Upper lobe of left lung (tissue), 6 donors: ENCODE measurements at regions not wholly inside any gene's neighbourhood (a gene's known extent, or its start where the extent isn't known, plus 50 kb on each side); places are given as distances from the start of the nearest gene placed in this dataset.

Experiments used
- ATAC-seq, 2 donors: fragments of 200-7000 bp; cut with Tn5 transposase; one replicate each; pipeline ENCODE4 v1.9.1; 2022; ENCODE audit warnings: mild to moderate bottlenecking in 2 of 2, moderate library complexity in 2 of 2; ENCODE audit not compliant: low FRiP score in 2 of 2
- DNase-seq, 2 donors: peaks; one replicate each; pipeline ENCODE4 v3.0.0-alpha.2; 2019 to 2020
- H3K27ac ChIP-seq, 4 donors: fragments of 200-600 bp; sonication (generic); one replicate each; pipeline ENCODE4 v1.5.1; 2016 to 2019
- H3K27me3 ChIP-seq, 4 donors: fragments of 200-600 bp; sonication (generic); one replicate each; pipeline ENCODE4 v1.5.1; 2017 to 2019
- H3K36me3 ChIP-seq, 4 donors: fragments of 200-600 bp; sonication (generic); one replicate each; pipeline ENCODE4 v1.5.1; 2016 to 2019
- H3K4me1 ChIP-seq, 4 donors: fragments of 200-600 bp; sonication (generic); one replicate each; pipeline ENCODE4 v1.5.1; 2018 to 2019
- H3K4me3 ChIP-seq, 4 donors: fragments of 200-600 bp; sonication (generic); one replicate each; pipeline ENCODE4 v1.5.1; 2017 to 2019; ENCODE audit warnings: mild to moderate bottlenecking in 2 of 4, moderate library complexity in 1 of 4
- H3K9me3 ChIP-seq, 4 donors: fragments of 200-600 bp; sonication (generic); one replicate each; pipeline ENCODE4 v1.5.1; 2018 to 2019
- CTCF ChIP-seq, 6 experiments: fragments of 450-650 bp in 4 of 6; fragments of 200-600 bp in 2 of 6; sonication (generic) in 2 of 6; IDR thresholded peaks; one replicate each; pipeline ENCODE4 v1.5.1; 2016 to 2019; ENCODE audit warnings: antibody characterized with exemption in 6 of 6
- EP300 ChIP-seq, 4 donors: sonication (generic); formaldehyde crosslinking; IDR thresholded peaks; one replicate each; pipeline ENCODE4 v1.5.1; 2017; ENCODE audit warnings: antibody characterized with exemption in 4 of 4, control low read depth in 2 of 4
- POLR2A ChIP-seq, 4 donors: fragments of 450-650 bp; IDR thresholded peaks; one replicate each; pipeline ENCODE4 v1.5.1; 2016 to 2017; ENCODE audit warnings: antibody characterized with exemption in 4 of 4, mild to moderate bottlenecking in 2 of 4
- POLR2AphosphoS5 ChIP-seq, 2 donors: sonication (generic); formaldehyde crosslinking; IDR thresholded peaks; one replicate each; pipeline ENCODE4 v1.5.1; 2017; ENCODE audit warnings: antibody characterized with exemption in 2 of 2
- WGBS, 2 donors: methylation state at CpG; one replicate each; pipeline ENCODE4 v1.1.5; 2017 to 2018; 5-methylcytosine and 5-hydroxymethylcytosine counted together
- donor health status: DM: no; HTN: no; CAD: no; lungs with moderate emphysema.
- donor health status: DM: no; HTN: yes; CAD: no; lungs with severe emphysema.

- no peak for DNase-seq
- Histone ChIP-seq H3K9me3 (no peaks in the 10 kb centered on the region), H3K4me3 (no peak overlapping the region), H3K27me3 (no peaks in the 10 kb centered on the region), H3K27ac (no peak overlapping the region), H3K36me3 (no peaks in the 10 kb centered on the region), H3K4me1 (no peaks in the 10 kb centered on the region)
- 90 to 92% methylated on average over 5 of the region's 5 CpGs for WGBS, 2 donors
- TF ChIP-seq EP300 (IDR thresholded peaks at IDR 0.05), result no peak
- no peak for TF ChIP-seq CTCF (IDR thresholded peaks at IDR 0.05)
- no peak for TF ChIP-seq POLR2AphosphoS5 (IDR thresholded peaks at IDR 0.05)
- no peak for TF ChIP-seq POLR2A (IDR thresholded peaks at IDR 0.05)
- no peak for ATAC-seq
Observed at GRCh38 chr10:4479342-4479741, 346.7 kb upstream of the AKR1E2 start.

- 78 to 79% methylated on average over 4 of the region's 4 CpGs for WGBS, 2 donors
- no peak for TF ChIP-seq EP300 (IDR thresholded peaks at IDR 0.05)
- TF ChIP-seq CTCF (IDR thresholded peaks at IDR 0.05), result no peak
- no peak for TF ChIP-seq POLR2A (IDR thresholded peaks at IDR 0.05)
- TF ChIP-seq POLR2AphosphoS5 (IDR thresholded peaks at IDR 0.05), result no peak
- ATAC-seq (no peak), DNase-seq (no peak)
- H3K27ac ChIP-seq, result no peak overlapping the region
- no peaks in the 10 kb centered on the region for H3K9me3 ChIP-seq
- no peaks in the 10 kb centered on the region for H3K4me1 ChIP-seq
- H3K27me3 ChIP-seq, result no peaks in the 10 kb centered on the region
- no peaks in the 10 kb centered on the region for H3K36me3 ChIP-seq
- H3K4me3 ChIP-seq, result no peak overlapping the region
Observed at GRCh38 chr10:4477664-4478063, 348.3 kb upstream of the AKR1E2 start.

- Histone ChIP-seq H3K27ac (no peak overlapping the region), H3K36me3 (no peaks in the 10 kb centered on the region), H3K4me1 (no peaks in the 10 kb centered on the region), H3K27me3 (no peaks in the 10 kb centered on the region), H3K4me3 (no peak overlapping the region), H3K9me3 (no peaks in the 10 kb centered on the region)
- ATAC-seq, result no peak
- peak in 1 of 2 donors; percentile 59 for DNase-seq
- WGBS, 2 donors, result 93 to 96% methylated on average over 13 of the region's 13 CpGs
- TF ChIP-seq CTCF (IDR thresholded peaks at IDR 0.05) (no peak), EP300 (IDR thresholded peaks at IDR 0.05) (no peak), POLR2A (IDR thresholded peaks at IDR 0.05) (no peak), POLR2AphosphoS5 (IDR thresholded peaks at IDR 0.05) (no peak)
Observed at GRCh38 chr10:4475827-4476490, 350.0 kb upstream of the AKR1E2 start.

- Histone ChIP-seq H3K36me3 (no peaks in the 10 kb centered on the region), H3K4me1 (no peaks in the 10 kb centered on the region), H3K4me3 (no peak overlapping the region), H3K9me3 (no peaks in the 10 kb centered on the region), H3K27me3 (no peaks in the 10 kb centered on the region), H3K27ac (no peak overlapping the region)
- TF ChIP-seq CTCF (IDR thresholded peaks at IDR 0.05) (no peak), POLR2A (IDR thresholded peaks at IDR 0.05) (no peak)
- ATAC-seq (no peak), DNase-seq (no peak)
- WGBS, 2 donors, result 74 to 75% methylated on average over 8 of the region's 8 CpGs
Observed at GRCh38 chr10:4474829-4475228, 351.2 kb upstream of the AKR1E2 start.

GRCh38 chr10:4473977-4474376 is 352.0 kb upstream of the AKR1E2 start:
- Histone ChIP-seq H3K27ac (no peak overlapping the region), H3K27me3 (no peaks in the 10 kb centered on the region), H3K36me3 (no peaks in the 10 kb centered on the region), H3K4me3 (no peak overlapping the region), H3K9me3 (no peaks in the 10 kb centered on the region), H3K4me1 (no peaks in the 10 kb centered on the region)
- TF ChIP-seq POLR2AphosphoS5 (IDR thresholded peaks at IDR 0.05) (no peak), POLR2A (IDR thresholded peaks at IDR 0.05) (no peak), EP300 (IDR thresholded peaks at IDR 0.05) (no peak)
- ATAC-seq (no peak), DNase-seq (no peak)
- WGBS, 2 donors, result 77 to 90% methylated on average over 2 of the region's 2 CpGs
